ENCODE measurements at regions not wholly inside any gene's neighbourhood (a gene's known extent, or its start where the extent isn't known, plus 50 kb on each side); places are given as distances from the start of the nearest gene placed in this dataset.

DNA sequence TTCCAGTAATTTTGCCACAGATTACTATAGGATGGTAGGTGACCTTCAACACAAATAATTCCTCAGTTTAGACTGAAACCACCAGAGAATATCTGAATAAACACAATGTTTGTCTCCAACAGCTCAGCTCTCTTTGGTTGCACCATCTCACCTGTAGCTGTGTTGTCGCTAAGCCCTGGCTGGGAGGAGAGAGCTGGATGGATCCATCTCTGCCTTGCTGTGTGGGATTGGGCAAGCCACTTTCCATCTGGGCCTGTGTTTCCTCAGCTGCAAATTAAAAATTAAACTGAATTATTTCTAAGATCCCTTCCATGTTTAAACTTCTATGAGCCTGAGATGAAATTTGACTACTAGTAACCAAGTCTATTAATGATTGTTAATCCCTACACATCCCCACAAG lies 310.2 kb downstream of the FBXW7 start:
- Histone ChIP-seq H2AFZ (ENCODE audit: low read length) (no peak overlapping the region), H3K79me2 (ENCODE audit: insufficient read depth, low read length) (no peaks in the 10 kb centered on the region), H2BK15ac (ENCODE audit: low read depth, low read length) (no peak overlapping the region), H3K23me2 (ENCODE audit: insufficient read length, low read depth, low read length, poor library complexity, severe bottlenecking) (no peaks in the 10 kb centered on the region), H3K9ac (ENCODE audit: extremely low read depth, insufficient read length, low read length) (no peak overlapping the region), H4K20me1 (ENCODE audit: control insufficient read depth, insufficient read depth, insufficient read length) (no peaks in the 10 kb centered on the region), H3K14ac (ENCODE audit: insufficient read depth, low read length) (no peak overlapping the region), H2BK5ac (ENCODE audit: insufficient read length, low read length) (no peak overlapping the region), H3K4me1 (ENCODE audit: insufficient read depth, low read length) (no peaks in the 10 kb centered on the region), H3K23ac (ENCODE audit: insufficient read length, low read depth, low read length) (no peak overlapping the region), H3K56ac (ENCODE audit: insufficient read length, low read depth, low read length) (no peak overlapping the region), H2BK12ac (ENCODE audit: insufficient read length, low read depth, low read length) (no peak overlapping the region), H3K4ac (ENCODE audit: low read depth, low read length) (no peak overlapping the region), H2BK20ac (ENCODE audit: low read depth, low read length, poor library complexity, severe bottlenecking) (no peak overlapping the region), H4K91ac (ENCODE audit: insufficient read length, low read depth, low read length) (no peak overlapping the region), H3K27ac (ENCODE audit: insufficient read length, low read depth, low read length) (no peak overlapping the region), H4K5ac (ENCODE audit: insufficient read length, low read depth, low read length) (no peak overlapping the region), H3K4me2 (ENCODE audit: insufficient read depth, insufficient read length, low read length) (no peak overlapping the region), H3K9me3 (ENCODE audit: control insufficient read depth, low read depth, low read length) (no peaks in the 10 kb centered on the region), H3K79me1 (ENCODE audit: insufficient read depth, low read depth, low read length, poor library complexity, severe bottlenecking) (no peaks in the 10 kb centered on the region), H3T11ph (ENCODE audit: low read length) (no peak overlapping the region), H3K27me3 (ENCODE audit: insufficient read depth, low read length) (no peaks in the 10 kb centered on the region), H4K8ac (replicated peaks; ENCODE audit: insufficient read length, low read depth, low read length) (no peak overlapping the region), H3K18ac (ENCODE audit: insufficient read length, low read depth, low read length) (no peak overlapping the region), H2AK5ac (ENCODE audit: insufficient read length, low read length) (no peak overlapping the region), H2BK120ac (ENCODE audit: low read depth, low read length, poor library complexity, severe bottlenecking) (no peak overlapping the region)
- Mint-ChIP-seq H3K4me1 (peaks cover 22 to 23% of the 10 kb centered on the region in 2 experiments), H3K36me3 (ENCODE audit: insufficient read depth in 1 of 3, low read depth in 3 of 3) (peaks cover 7 to 10% (median 7%) of the 10 kb centered on the region in 3 experiments), H3K27ac (no peak overlapping the region), H3K9me3 (peaks cover 10% of the 10 kb centered on the region in 2 experiments), H3K27me3 (ENCODE audit: low read depth) (no peaks in the 10 kb centered on the region), H3K4me3 (no peak overlapping the region)
- DNase-seq: no peak
- TF ChIP-seq, protein P1, sequence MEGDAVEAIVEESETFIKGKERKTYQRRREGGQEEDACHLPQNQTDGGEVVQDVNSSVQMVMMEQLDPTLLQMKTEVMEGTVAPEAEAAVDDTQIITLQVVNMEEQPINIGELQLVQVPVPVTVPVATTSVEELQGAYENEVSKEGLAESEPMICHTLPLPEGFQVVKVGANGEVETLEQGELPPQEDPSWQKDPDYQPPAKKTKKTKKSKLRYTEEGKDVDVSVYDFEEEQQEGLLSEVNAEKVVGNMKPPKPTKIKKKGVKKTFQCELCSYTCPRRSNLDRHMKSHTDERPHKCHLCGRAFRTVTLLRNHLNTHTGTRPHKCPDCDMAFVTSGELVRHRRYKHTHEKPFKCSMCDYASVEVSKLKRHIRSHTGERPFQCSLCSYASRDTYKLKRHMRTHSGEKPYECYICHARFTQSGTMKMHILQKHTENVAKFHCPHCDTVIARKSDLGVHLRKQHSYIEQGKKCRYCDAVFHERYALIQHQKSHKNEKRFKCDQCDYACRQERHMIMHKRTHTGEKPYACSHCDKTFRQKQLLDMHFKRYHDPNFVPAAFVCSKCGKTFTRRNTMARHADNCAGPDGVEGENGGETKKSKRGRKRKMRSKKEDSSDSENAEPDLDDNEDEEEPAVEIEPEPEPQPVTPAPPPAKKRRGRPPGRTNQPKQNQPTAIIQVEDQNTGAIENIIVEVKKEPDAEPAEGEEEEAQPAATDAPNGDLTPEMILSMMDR (conservative IDR thresholded peaks at IDR 0.05): no peak
- WGBS (ENCODE audit: extremely low coverage, insufficient read length, low lambda C conversion rate): no CpG with 5 or more reads among the region's 1 CpG
